NB4 (cell line): ENCODE measurements at regions not wholly inside any gene's neighbourhood (a gene's known extent, or its start where the extent isn't known, plus 50 kb on each side); places are given as distances from the start of the nearest gene placed in this dataset.

Experiments
- CTCF ChIP-seq: IDR thresholded peaks from one replicate; pipeline ENCODE4 v1.5.1; 2012; ENCODE audit warnings: low read depth, low read length
- MYC ChIP-seq: IDR thresholded peaks from 2 replicates; pipeline ENCODE4 v1.6.1; 2011; ENCODE audit warnings: low read depth, low read length
- POLR2A ChIP-seq: IDR thresholded peaks from 2 replicates; pipeline ENCODE4 v1.6.1; 2011; ENCODE audit warnings: mild to moderate bottlenecking; ENCODE audit not compliant: insufficient read length; ENCODE audit errors: extremely low read depth
- TF ChIP-seq, protein P1 (sequence below): IDR thresholded peaks from 2 replicates; pipeline ENCODE4 v1.6.1; 2011; ENCODE audit warnings: low read depth, low read length

- TF ChIP-seq CTCF (no peak), POLR2A (no peak), MYC (no peak)
- TF ChIP-seq, protein P1, sequence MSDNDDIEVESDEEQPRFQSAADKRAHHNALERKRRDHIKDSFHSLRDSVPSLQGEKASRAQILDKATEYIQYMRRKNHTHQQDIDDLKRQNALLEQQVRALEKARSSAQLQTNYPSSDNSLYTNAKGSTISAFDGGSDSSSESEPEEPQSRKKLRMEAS = no peak
Measured at GRCh38 chr18:73613706-73614340, 533.8 kb downstream of the FBXO15 start.
